GM12878 (cell line): ENCODE measurements at regions not wholly inside any gene's neighbourhood (a gene's known extent, or its start where the extent isn't known, plus 50 kb on each side); places are given as distances from the start of the nearest gene placed in this dataset.

ENCODE experiments used
- ATAC-seq: fragments of 200-7000 bp; cut with Tn5 transposase; 3 replicates; pipeline ENCODE4 v1.9.1; 2020; ENCODE audit warnings: mild to moderate bottlenecking, moderate library complexity
- BruUV-seq: library from RNA; stranded (reverse); fragments of 400-500 nt; replicated peaks from 2 replicates; lab custom pipeline; 2021; lab: Mats Ljungman, UMichigan
- CTCF ChIA-PET: fragments of 300-600 bp; sonication (Branson Sonifier 250); formaldehyde crosslinking; extraction: SDS; loops from one replicate; lab custom pipeline; 2021; ENCODE audit warnings: inconsistent platforms; lab: Yijun Ruan, JAX
- POLR2A ChIA-PET: fragments of 350-600 bp; formaldehyde crosslinking; extraction: SDS; loops from one replicate; lab custom pipeline; 2021; ENCODE audit warnings: inconsistent platforms; lab: Charles Lee
- RAD21 ChIA-PET: fragments of 300-600 bp; sonication (Branson Sonifier 250); formaldehyde crosslinking; loops from one replicate; lab custom pipeline; 2023; ENCODE audit warnings: antibody characterized with exemption; ENCODE audit not compliant: unreplicated experiment; lab: Charles Lee
- SMC1A ChIA-PET: fragments of 300-600 bp; sonication (Branson Sonifier 250); formaldehyde crosslinking; loops from one replicate; lab custom pipeline; 2023; ENCODE audit not compliant: unreplicated experiment, uncharacterized antibody; lab: Charles Lee
- DNase-seq: peaks from one replicate; pipeline ENCODE4 v3.0.0-alpha.2; 2011; ENCODE audit warnings: low read depth, low spot score
- FAIRE-seq: peaks from 3 replicates; lab custom pipeline; 2011; peaks lifted over from hg19 to GRCh38; lab: Jason Lieb, UNC
- H2AFZ ChIP-seq: 2 replicates; pipeline ENCODE4 v1.6.0; 2011; ENCODE audit warnings: low read depth, low read length, control low read depth; ENCODE audit not compliant: control insufficient read depth
- H3K27ac ChIP-seq: 2 replicates; pipeline ENCODE4 v1.5.1; 2011; ENCODE audit warnings: control low read depth; ENCODE audit not compliant: control insufficient read depth, insufficient read depth
- H3K27me3 ChIP-seq, 2 experiments: replicated peaks in 1 of 2; 2 replicates each; pipeline versions ENCODE4 v1.6.0 to v1.6.1; 2011; ENCODE audit warnings: low read length in 1 of 2; ENCODE audit not compliant: control insufficient read depth in 2 of 2, insufficient read depth in 2 of 2
- H3K36me3 ChIP-seq, 2 experiments: 2 replicates each; pipeline ENCODE4 v1.5.1; 2011; ENCODE audit warnings: low read length in 1 of 2; ENCODE audit not compliant: control insufficient read depth in 2 of 2, insufficient read depth in 2 of 2
- H3K4me1 ChIP-seq: 2 replicates; pipeline ENCODE4 v1.6.1; 2011; ENCODE audit warnings: mild to moderate bottlenecking, low read length, moderate library complexity, mixed read lengths; ENCODE audit not compliant: control insufficient read depth, insufficient read depth
- H3K4me2 ChIP-seq: 2 replicates; pipeline ENCODE4 v1.6.0; 2011; ENCODE audit warnings: control low read depth; ENCODE audit not compliant: control insufficient read depth, insufficient read depth
- H3K4me3 ChIP-seq: fragments of 200-600 bp; sonication (generic); 2 replicates; pipeline ENCODE4 v1.5.1; 2016
- H3K79me2 ChIP-seq: 2 replicates; pipeline ENCODE4 v1.6.0; 2011; ENCODE audit warnings: low read length; ENCODE audit not compliant: control insufficient read depth, insufficient read depth
- H3K9ac ChIP-seq: 2 replicates; pipeline ENCODE4 v1.8.0; 2011; ENCODE audit warnings: low read length, control low read depth, mixed read lengths; ENCODE audit not compliant: control insufficient read depth, insufficient read depth
- H3K9me3 ChIP-seq: replicated peaks from 3 replicates; pipeline ENCODE4 v1.5.1; 2011; ENCODE audit warnings: mild to moderate bottlenecking, low read length; ENCODE audit not compliant: control insufficient read depth, insufficient read depth
- H4K20me1 ChIP-seq: 2 replicates; pipeline ENCODE4 v1.6.0; 2011; ENCODE audit not compliant: control insufficient read depth, insufficient read depth
- ASH2L ChIP-seq: fragments of 300-600, 200-600 bp; sonication (generic); IDR thresholded peaks from 2 replicates; pipeline ENCODE4 v1.6.1; 2017; ENCODE audit warnings: low read depth, mild to moderate bottlenecking, borderline replicate concordance
- BACH1 ChIP-seq: fragments of 450-650 bp; IDR thresholded peaks from 2 replicates; pipeline ENCODE4 v1.6.1; 2017; ENCODE audit warnings: mild to moderate bottlenecking, borderline replicate concordance
- MYB ChIP-seq: fragments of 150-350 bp; IDR thresholded peaks from 2 replicates; pipeline ENCODE4 v1.6.1; 2014; ENCODE audit warnings: mild to moderate bottlenecking, low read depth, low read length, borderline replicate concordance
- NFIC ChIP-seq: IDR thresholded peaks from 2 replicates; pipeline ENCODE4 v1.6.1; 2012; ENCODE audit warnings: low read depth, mild to moderate bottlenecking, inconsistent platforms, low read length, moderate library complexity
- NFXL1 ChIP-seq: fragments of 450-650 bp; IDR thresholded peaks from 2 replicates; pipeline ENCODE4 v1.6.1; 2017; ENCODE audit warnings: antibody characterized with exemption, mild to moderate bottlenecking, borderline replicate concordance
- RBBP5 ChIP-seq: fragments of 200-600 bp; sonication (generic); conservative IDR thresholded peaks from 2 replicates; pipeline ENCODE4 v1.6.1; 2016
- SMAD5 ChIP-seq: IDR thresholded peaks from 2 replicates; pipeline ENCODE4 v1.6.1; 2016; ENCODE audit warnings: antibody characterized with exemption, low read depth
- SUPT20H ChIP-seq: IDR thresholded peaks from 2 replicates; pipeline ENCODE4 v1.6.1; 2011; ENCODE audit warnings: low read depth, mild to moderate bottlenecking, low read length, moderate library complexity, borderline replicate concordance; ENCODE audit not compliant: control insufficient read depth
- SUZ12 ChIP-seq: fragments of 200-600 bp; sonication (generic); IDR thresholded peaks from one replicate; pipeline ENCODE4 v1.6.1; 2018; ENCODE audit warnings: antibody characterized with exemption, mild to moderate bottlenecking; ENCODE audit not compliant: unreplicated experiment
- ZNF217 ChIP-seq: fragments of 450-650 bp; IDR thresholded peaks from 2 replicates; pipeline ENCODE4 v1.6.1; 2017; ENCODE audit warnings: antibody characterized with exemption, mild to moderate bottlenecking
- ZSCAN29 ChIP-seq: fragments of 450-650 bp; IDR thresholded peaks from 2 replicates; pipeline ENCODE4 v1.6.1; 2017; ENCODE audit warnings: mild to moderate bottlenecking, moderate library complexity
- WGBS: methylation state at CpG from one replicate; pipeline ENCODE4 v1.1.6; 2016; ENCODE audit warnings: low lambda C conversion rate; ENCODE audit not compliant: insufficient replicate concordance, insufficient coverage; ENCODE audit errors: missing lambda C conversion rate; 5-methylcytosine and 5-hydroxymethylcytosine counted together
- in situ Hi-C: fragments of 300-500 bp; cut with MboI; formaldehyde crosslinking; loops from 9 replicates; pipeline ENCODE4 v1.14.3; 2018; ENCODE audit warnings: mixed read lengths
- intact Hi-C: fragments of 100-400 bp; cut with micrococcal nuclease; formaldehyde crosslinking; loops from one replicate; pipeline ENCODE4 v1.14.2; 2022; ENCODE audit not compliant: unreplicated experiment
- TF ChIP-seq, protein P1 (sequence below): fragments of 450-650 bp; IDR thresholded peaks from 2 replicates; pipeline ENCODE4 v1.6.1; 2017; ENCODE audit warnings: mild to moderate bottlenecking, moderate library complexity
- TF ChIP-seq, protein P2 (sequence below): IDR thresholded peaks from 2 replicates; pipeline ENCODE4 v1.6.1; 2011; ENCODE audit warnings: low read depth, mild to moderate bottlenecking, low read length, moderate library complexity, borderline replicate concordance; ENCODE audit errors: extremely low read depth
- TF ChIP-seq, protein P3 (sequence below): fragments of 450-650 bp; formaldehyde crosslinking; IDR thresholded peaks from 2 replicates; pipeline ENCODE4 v1.4.0; 2022; ENCODE audit warnings: mild to moderate bottlenecking, moderate library complexity
- TF ChIP-seq, protein P4 (sequence below): IDR thresholded peaks from 2 replicates; pipeline ENCODE4 v1.6.1; 2011; ENCODE audit warnings: borderline replicate concordance, low read depth, mild to moderate bottlenecking, moderate library complexity, mixed read lengths, low read length; ENCODE audit not compliant: insufficient read depth; ENCODE audit errors: extremely low read length

DNA sequence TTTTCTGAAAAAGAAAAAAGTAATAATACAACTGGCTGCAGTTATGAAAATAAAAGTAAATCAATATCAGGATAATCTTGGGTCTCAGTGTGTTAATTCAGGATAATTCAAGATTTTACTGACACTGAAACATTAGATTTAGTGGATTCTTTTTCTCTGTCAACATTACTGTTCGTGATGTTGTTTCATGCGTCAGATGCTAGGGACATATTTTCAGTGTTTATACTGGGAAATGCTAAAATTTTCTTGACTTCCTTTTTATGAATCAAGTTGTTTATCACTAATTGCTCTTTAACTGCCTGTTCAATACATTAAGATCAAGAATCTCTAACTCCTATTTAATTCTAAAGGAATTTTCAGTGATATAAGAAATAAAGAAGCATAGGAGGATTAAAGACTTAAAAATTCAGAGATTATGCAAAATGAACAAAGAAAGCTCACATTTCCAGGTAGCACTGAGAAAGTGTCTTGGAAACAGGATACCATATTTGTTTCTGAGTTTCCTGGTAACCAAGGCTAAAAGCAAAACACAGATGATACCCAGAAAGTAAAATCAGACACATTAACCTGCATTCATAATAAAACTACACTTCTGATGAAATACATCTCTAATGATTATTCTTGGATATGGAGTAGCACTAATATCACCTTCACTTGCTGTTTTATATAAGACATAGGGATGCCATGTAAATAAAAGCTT lies 174.0 kb downstream of the ARL4C start:
- ChIA-PET RAD21 (no interaction called here), POLR2A (no interaction called here), CTCF (interaction anchor here (1.0 to 1.6 kb wide), 2 partner anchors 14 to 34 kb away, joined by 3 to 4 read pairs; no protein-coding TSS in a partner anchor), SMC1A (interaction anchor here (0.7 kb wide), 1 partner anchor 129 kb away, joined by 3 read pairs; no protein-coding TSS in a partner anchor)
- in situ Hi-C loops (no loop called here), intact Hi-C loops (no loop called here)
- no peaks in the 10 kb centered on the region for H3K79me2 ChIP-seq
- H3K4me1 ChIP-seq: no peaks in the 10 kb centered on the region
- no peak overlapping the region for H3K4me3 ChIP-seq
- H3K36me3 ChIP-seq: no peaks in the 10 kb centered on the region
- no peak overlapping the region for H3K9ac ChIP-seq
- no peak for FAIRE-seq
- H4K20me1 ChIP-seq: no peaks in the 10 kb centered on the region
- no peak overlapping the region for H3K4me2 ChIP-seq
- no peak for DNase-seq
- no TSS peak for BruUV-seq
- no peaks in the 10 kb centered on the region for H3K9me3 ChIP-seq
- H3K27me3 ChIP-seq: no peaks in the 10 kb centered on the region; a peak in 1 of 4 replicates
- no peak overlapping the region for H2AFZ ChIP-seq
- no peak for ATAC-seq
- 92% methylated on average over 2 of the region's 2 CpGs for WGBS
- no peak overlapping the region for H3K27ac ChIP-seq
- TF ChIP-seq NFIC: no peak
- TF ChIP-seq, protein P1, sequence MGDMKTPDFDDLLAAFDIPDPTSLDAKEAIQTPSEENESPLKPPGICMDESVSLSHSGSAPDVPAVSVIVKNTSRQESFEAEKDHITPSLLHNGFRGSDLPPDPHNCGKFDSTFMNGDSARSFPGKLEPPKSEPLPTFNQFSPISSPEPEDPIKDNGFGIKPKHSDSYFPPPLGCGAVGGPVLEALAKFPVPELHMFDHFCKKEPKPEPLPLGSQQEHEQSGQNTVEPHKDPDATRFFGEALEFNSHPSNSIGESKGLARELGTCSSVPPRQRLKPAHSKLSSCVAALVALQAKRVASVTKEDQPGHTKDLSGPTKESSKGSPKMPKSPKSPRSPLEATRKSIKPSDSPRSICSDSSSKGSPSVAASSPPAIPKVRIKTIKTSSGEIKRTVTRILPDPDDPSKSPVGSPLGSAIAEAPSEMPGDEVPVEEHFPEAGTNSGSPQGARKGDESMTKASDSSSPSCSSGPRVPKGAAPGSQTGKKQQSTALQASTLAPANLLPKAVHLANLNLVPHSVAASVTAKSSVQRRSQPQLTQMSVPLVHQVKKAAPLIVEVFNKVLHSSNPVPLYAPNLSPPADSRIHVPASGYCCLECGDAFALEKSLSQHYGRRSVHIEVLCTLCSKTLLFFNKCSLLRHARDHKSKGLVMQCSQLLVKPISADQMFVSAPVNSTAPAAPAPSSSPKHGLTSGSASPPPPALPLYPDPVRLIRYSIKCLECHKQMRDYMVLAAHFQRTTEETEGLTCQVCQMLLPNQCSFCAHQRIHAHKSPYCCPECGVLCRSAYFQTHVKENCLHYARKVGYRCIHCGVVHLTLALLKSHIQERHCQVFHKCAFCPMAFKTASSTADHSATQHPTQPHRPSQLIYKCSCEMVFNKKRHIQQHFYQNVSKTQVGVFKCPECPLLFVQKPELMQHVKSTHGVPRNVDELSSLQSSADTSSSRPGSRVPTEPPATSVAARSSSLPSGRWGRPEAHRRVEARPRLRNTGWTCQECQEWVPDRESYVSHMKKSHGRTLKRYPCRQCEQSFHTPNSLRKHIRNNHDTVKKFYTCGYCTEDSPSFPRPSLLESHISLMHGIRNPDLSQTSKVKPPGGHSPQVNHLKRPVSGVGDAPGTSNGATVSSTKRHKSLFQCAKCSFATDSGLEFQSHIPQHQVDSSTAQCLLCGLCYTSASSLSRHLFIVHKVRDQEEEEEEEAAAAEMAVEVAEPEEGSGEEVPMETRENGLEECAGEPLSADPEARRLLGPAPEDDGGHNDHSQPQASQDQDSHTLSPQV: no peak
- TF ChIP-seq ZSCAN29: no peak
- no peak for TF ChIP-seq SUPT20H
- no peak for TF ChIP-seq NFXL1
- TF ChIP-seq, protein P2, sequence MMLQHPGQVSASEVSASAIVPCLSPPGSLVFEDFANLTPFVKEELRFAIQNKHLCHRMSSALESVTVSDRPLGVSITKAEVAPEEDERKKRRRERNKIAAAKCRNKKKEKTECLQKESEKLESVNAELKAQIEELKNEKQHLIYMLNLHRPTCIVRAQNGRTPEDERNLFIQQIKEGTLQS: no peak
- TF ChIP-seq MYB: no peak
- TF ChIP-seq, protein P3, sequence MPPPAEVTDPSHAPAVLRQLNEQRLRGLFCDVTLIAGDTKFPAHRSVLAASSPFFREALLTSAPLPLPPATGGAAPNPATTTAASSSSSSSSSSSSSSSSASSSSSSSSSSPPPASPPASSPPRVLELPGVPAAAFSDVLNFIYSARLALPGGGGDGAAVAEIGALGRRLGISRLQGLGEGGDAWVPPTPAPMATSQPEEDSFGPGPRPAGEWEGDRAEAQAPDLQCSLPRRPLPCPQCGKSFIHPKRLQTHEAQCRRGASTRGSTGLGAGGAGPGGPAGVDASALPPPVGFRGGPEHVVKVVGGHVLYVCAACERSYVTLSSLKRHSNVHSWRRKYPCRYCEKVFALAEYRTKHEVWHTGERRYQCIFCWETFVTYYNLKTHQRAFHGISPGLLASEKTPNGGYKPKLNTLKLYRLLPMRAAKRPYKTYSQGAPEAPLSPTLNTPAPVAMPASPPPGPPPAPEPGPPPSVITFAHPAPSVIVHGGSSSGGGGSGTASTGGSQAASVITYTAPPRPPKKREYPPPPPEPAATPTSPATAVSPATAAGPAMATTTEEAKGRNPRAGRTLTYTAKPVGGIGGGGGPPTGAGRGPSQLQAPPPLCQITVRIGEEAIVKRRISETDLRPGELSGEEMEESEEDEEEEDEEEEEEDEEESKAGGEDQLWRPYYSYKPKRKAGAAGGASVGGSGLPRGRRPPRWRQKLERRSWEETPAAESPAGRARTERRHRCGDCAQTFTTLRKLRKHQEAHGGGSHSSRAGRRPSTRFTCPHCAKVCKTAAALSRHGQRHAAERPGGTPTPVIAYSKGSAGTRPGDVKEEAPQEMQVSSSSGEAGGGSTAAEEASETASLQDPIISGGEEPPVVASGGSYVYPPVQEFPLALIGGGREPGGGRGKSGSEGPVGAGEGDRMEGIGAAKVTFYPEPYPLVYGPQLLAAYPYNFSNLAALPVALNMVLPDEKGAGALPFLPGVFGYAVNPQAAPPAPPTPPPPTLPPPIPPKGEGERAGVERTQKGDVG (CRISPR knock-in tag): no peak
- TF ChIP-seq SMAD5: no peak
- TF ChIP-seq ASH2L: no peak
- TF ChIP-seq SUZ12: no peak
- TF ChIP-seq ZNF217: no peak
- TF ChIP-seq, protein P4, sequence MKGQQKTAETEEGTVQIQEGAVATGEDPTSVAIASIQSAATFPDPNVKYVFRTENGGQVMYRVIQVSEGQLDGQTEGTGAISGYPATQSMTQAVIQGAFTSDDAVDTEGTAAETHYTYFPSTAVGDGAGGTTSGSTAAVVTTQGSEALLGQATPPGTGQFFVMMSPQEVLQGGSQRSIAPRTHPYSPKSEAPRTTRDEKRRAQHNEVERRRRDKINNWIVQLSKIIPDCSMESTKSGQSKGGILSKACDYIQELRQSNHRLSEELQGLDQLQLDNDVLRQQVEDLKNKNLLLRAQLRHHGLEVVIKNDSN: no peak
- TF ChIP-seq BACH1: no peak
- TF ChIP-seq RBBP5: no peak
